HEK293T (cell line): ENCODE measurements at regions not wholly inside any gene's neighbourhood (a gene's known extent, or its start where the extent isn't known, plus 50 kb on each side); places are given as distances from the start of the nearest gene placed in this dataset.

Experiments
- ARNT ChIP-seq: fragments of 450-650 bp; IDR thresholded peaks from 2 replicates; pipeline ENCODE4 v1.6.1; 2017; ENCODE audit warnings: mild to moderate bottlenecking
- BHLHE40 ChIP-seq: fragments of 450-650 bp; IDR thresholded peaks from 2 replicates; pipeline ENCODE4 v1.6.1; 2016; ENCODE audit warnings: mild to moderate bottlenecking, moderate library complexity, borderline replicate concordance
- FOXA1 ChIP-seq: fragments of 450-650 bp; IDR thresholded peaks from 2 replicates; pipeline ENCODE4 v1.6.1; 2016; ENCODE audit warnings: mild to moderate bottlenecking
- FOXM1 ChIP-seq: fragments of 450-650 bp; IDR thresholded peaks from 2 replicates; pipeline ENCODE4 v1.6.1; 2017; ENCODE audit warnings: mild to moderate bottlenecking, borderline replicate concordance
- HDGF ChIP-seq: fragments of 450-650 bp; IDR thresholded peaks from 2 replicates; pipeline ENCODE4 v1.6.1; 2017; ENCODE audit warnings: antibody characterized with exemption, borderline replicate concordance
- L3MBTL2 ChIP-seq: fragments of 450-650 bp; conservative IDR thresholded peaks from 2 replicates; pipeline ENCODE4 v1.6.1; 2016; ENCODE audit warnings: mild to moderate bottlenecking
- LEF1 ChIP-seq: fragments of 450-650 bp; IDR thresholded peaks from 2 replicates; pipeline ENCODE4 v1.6.1; 2017; ENCODE audit warnings: mild to moderate bottlenecking, borderline replicate concordance
- NFRKB ChIP-seq: fragments of 450-650 bp; IDR thresholded peaks from 2 replicates; pipeline ENCODE4 v1.6.1; 2016; ENCODE audit warnings: mild to moderate bottlenecking, moderate library complexity
- SP1 ChIP-seq: fragments of 450-650 bp; IDR thresholded peaks from 2 replicates; pipeline ENCODE4 v1.6.1; 2017
- ZNF384 ChIP-seq: fragments of 450-650 bp; IDR thresholded peaks from 2 replicates; pipeline ENCODE4 v1.6.1; 2016
- TF ChIP-seq, protein P1 (sequence below): fragments of 450-650 bp; IDR thresholded peaks from 2 replicates; pipeline ENCODE4 v1.6.1; 2016

DNA sequence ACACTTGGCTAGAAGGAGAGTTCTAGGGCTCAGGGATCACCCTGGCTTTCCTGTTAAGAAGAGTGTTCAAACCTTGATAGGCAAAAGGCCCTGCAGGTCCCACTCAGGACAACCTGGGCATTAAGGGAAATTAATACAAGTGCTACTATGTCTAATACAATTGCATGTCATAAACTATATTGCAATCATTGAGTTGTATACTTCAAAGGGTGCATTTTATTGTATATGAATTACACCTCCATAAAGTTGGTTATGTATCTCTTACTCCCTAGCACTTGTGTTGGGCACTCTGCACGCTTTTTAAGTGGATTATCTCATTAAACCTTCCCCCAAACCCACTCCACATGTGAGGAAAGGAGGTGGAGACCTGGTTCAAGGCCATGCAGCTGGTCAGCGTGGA lies 172.1 kb upstream of the GLI2 start:
- TF ChIP-seq ARNT (no peak), FOXM1 (no peak), SP1 (no peak), BHLHE40 (no peak), HDGF (no peak), FOXA1 (no peak), ZNF384 (no peak), LEF1 (no peak), L3MBTL2 (no peak), NFRKB (no peak)
- TF ChIP-seq, protein P1, sequence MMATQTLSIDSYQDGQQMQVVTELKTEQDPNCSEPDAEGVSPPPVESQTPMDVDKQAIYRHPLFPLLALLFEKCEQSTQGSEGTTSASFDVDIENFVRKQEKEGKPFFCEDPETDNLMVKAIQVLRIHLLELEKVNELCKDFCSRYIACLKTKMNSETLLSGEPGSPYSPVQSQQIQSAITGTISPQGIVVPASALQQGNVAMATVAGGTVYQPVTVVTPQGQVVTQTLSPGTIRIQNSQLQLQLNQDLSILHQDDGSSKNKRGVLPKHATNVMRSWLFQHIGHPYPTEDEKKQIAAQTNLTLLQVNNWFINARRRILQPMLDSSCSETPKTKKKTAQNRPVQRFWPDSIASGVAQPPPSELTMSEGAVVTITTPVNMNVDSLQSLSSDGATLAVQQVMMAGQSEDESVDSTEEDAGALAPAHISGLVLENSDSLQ = no peak
